Body of pancreas (tissue), 4 donors: ENCODE measurements at regions not wholly inside any gene's neighbourhood (a gene's known extent, or its start where the extent isn't known, plus 50 kb on each side); places are given as distances from the start of the nearest gene placed in this dataset.

Experiments used
- POLR2A ChIP-seq, 3 donors: fragments of 450-650 bp; IDR thresholded peaks; one replicate each; pipeline ENCODE4 v1.6.1; 2016; ENCODE audit warnings: antibody characterized with exemption in 3 of 3, mild to moderate bottlenecking in 2 of 3
- TF ChIP-seq, protein P1 (sequence below), 7 experiments: fragments of 450-650 bp in 4 of 7; fragments of 200-600 bp in 3 of 7; sonication (generic) in 3 of 7; IDR thresholded peaks; one replicate each; pipeline ENCODE4 v1.5.1; 2016 to 2019; ENCODE audit warnings: antibody characterized with exemption in 7 of 7

DNA sequence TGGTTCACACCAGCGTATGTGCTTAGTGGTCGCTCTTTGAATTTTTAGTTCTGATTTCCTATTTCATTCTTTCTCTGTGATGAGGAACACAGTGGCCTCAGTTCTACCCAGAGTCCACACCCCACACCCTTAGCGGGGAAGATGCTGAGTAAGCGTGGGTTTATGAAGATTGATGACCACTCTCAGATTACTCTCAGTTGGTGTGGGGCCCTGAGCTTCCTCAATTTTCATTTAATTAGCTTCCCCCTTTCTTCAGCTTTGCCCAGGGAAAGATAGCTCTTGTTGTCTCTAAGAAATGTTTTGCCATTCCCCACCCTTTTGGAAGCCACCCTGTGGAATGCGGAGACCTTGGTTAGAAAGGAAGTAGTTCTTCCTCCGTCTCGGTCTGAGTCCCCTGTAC lies 299.9 kb upstream of the PROX1 start:
- TF ChIP-seq, protein P1, sequence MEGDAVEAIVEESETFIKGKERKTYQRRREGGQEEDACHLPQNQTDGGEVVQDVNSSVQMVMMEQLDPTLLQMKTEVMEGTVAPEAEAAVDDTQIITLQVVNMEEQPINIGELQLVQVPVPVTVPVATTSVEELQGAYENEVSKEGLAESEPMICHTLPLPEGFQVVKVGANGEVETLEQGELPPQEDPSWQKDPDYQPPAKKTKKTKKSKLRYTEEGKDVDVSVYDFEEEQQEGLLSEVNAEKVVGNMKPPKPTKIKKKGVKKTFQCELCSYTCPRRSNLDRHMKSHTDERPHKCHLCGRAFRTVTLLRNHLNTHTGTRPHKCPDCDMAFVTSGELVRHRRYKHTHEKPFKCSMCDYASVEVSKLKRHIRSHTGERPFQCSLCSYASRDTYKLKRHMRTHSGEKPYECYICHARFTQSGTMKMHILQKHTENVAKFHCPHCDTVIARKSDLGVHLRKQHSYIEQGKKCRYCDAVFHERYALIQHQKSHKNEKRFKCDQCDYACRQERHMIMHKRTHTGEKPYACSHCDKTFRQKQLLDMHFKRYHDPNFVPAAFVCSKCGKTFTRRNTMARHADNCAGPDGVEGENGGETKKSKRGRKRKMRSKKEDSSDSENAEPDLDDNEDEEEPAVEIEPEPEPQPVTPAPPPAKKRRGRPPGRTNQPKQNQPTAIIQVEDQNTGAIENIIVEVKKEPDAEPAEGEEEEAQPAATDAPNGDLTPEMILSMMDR (IDR thresholded peaks at IDR 0.05), result no peak
- no peak for TF ChIP-seq POLR2A (IDR thresholded peaks at IDR 0.05)
